H1 (cell line): ENCODE measurements at regions not wholly inside any gene's neighbourhood (a gene's known extent, or its start where the extent isn't known, plus 50 kb on each side); places are given as distances from the start of the nearest gene placed in this dataset.

ENCODE experiments used
- CTCF ChIA-PET: fragments of 300-600 bp; sonication (Branson Sonifier 250); formaldehyde crosslinking; loops from one replicate; lab custom pipeline; 2021; ENCODE audit not compliant: partially characterized antibody; lab: Charles Lee
- POLR2A ChIA-PET: fragments of 300-600 bp; sonication (Branson Sonifier 250); formaldehyde crosslinking; loops from one replicate; lab custom pipeline; 2021; ENCODE audit warnings: inconsistent platforms; ENCODE audit not compliant: partially characterized antibody; lab: Charles Lee
- DNase-seq, 2 experiments: peaks; one replicate each; pipeline versions ENCODE4 v3.0.0 to v3.0.0-alpha.2; 2010 to 2022; ENCODE audit warnings: low spot score in 2 of 2, low read depth in 1 of 2, mixed read lengths in 1 of 2
- FAIRE-seq: peaks from 2 replicates; lab custom pipeline; 2011; peaks lifted over from hg19 to GRCh38; lab: Jason Lieb, UNC
- H2AFZ ChIP-seq: 2 replicates; pipeline ENCODE4 v1.8.1; 2012; ENCODE audit warnings: low read length, inconsistent platforms
- H2AK5ac ChIP-seq: 2 replicates; pipeline ENCODE4 v1.6.1; 2013; ENCODE audit warnings: low read depth, low read length
- H2BK120ac ChIP-seq: replicated peaks from 2 replicates; pipeline ENCODE3; 2013; ENCODE audit warnings: low read depth, low read length, inconsistent platforms
- H2BK12ac ChIP-seq: 2 replicates; pipeline ENCODE4 v1.6.1; 2013; ENCODE audit warnings: low read depth, low read length
- H2BK15ac ChIP-seq: 2 replicates; pipeline ENCODE4 v1.6.1; 2013; ENCODE audit warnings: low read length
- H2BK20ac ChIP-seq: 2 replicates; pipeline ENCODE4 v1.6.1; 2013; ENCODE audit warnings: low read length
- H2BK5ac ChIP-seq: 2 replicates; pipeline ENCODE4 v1.6.1; 2013; ENCODE audit warnings: low read depth, low read length
- H3K14ac ChIP-seq: 2 replicates; pipeline ENCODE4 v1.6.1; 2013; ENCODE audit warnings: inconsistent platforms; ENCODE audit not compliant: insufficient read length
- H3K18ac ChIP-seq: 2 replicates; pipeline ENCODE4 v1.6.1; 2013; ENCODE audit warnings: low read length; ENCODE audit errors: extremely low read depth
- H3K23ac ChIP-seq: 2 replicates; pipeline ENCODE4 v1.6.1; 2013; ENCODE audit warnings: inconsistent platforms; ENCODE audit not compliant: insufficient read length
- H3K23me2 ChIP-seq: 2 replicates; pipeline ENCODE4 v1.6.1; 2013; ENCODE audit warnings: low read depth, low read length
- H3K27ac ChIP-seq: 2 replicates; pipeline ENCODE4 v1.6.1; 2011; ENCODE audit warnings: low read depth, low read length, inconsistent platforms
- H3K27me3 ChIP-seq, 4 experiments: replicated peaks in 1 of 4; 1 replicate in 1 of 4; 2 replicates in 3 of 4; pipeline versions ENCODE4 v1.6.1 to v1.8.1; 2011 to 2013; ENCODE audit warnings: low read length in 3 of 4, mild to moderate bottlenecking in 3 of 4, inconsistent platforms in 2 of 4, mixed read lengths in 2 of 4, moderate library complexity in 1 of 4; ENCODE audit not compliant: control insufficient read depth in 3 of 4, insufficient read depth in 3 of 4; ENCODE audit errors: extremely low read depth in 1 of 4
- H3K36me3 ChIP-seq, 4 experiments: 2 replicates each; pipeline versions ENCODE4 v1.6.1 to v1.8.1; 2011 to 2013; ENCODE audit warnings: mild to moderate bottlenecking in 4 of 4, low read length in 3 of 4, moderate library complexity in 2 of 4, control low read depth in 1 of 4, inconsistent platforms in 1 of 4; ENCODE audit not compliant: insufficient read depth in 4 of 4, control insufficient read depth in 2 of 4
- H3K4ac ChIP-seq: replicated peaks from 2 replicates; pipeline ENCODE3; 2013; ENCODE audit warnings: low read length, low read depth, mixed read lengths, inconsistent platforms; ENCODE audit not compliant: insufficient read length
- H3K4me1 ChIP-seq, 4 experiments: replicated peaks in 1 of 4; 1 replicate in 1 of 4; 2 replicates in 3 of 4; pipeline versions ENCODE4 v1.6.1 to v1.8.1; 2011 to 2013; ENCODE audit warnings: low read length in 3 of 4, inconsistent platforms in 2 of 4, mixed read lengths in 1 of 4; ENCODE audit not compliant: insufficient read depth in 4 of 4, control insufficient read depth in 3 of 4
- H3K4me2 ChIP-seq, 2 experiments: 2 replicates each; pipeline versions ENCODE4 v1.6.1 to v1.8.1; 2011 to 2013; ENCODE audit warnings: low read depth in 2 of 2, low read length in 2 of 2, control low read depth in 1 of 2, inconsistent platforms in 1 of 2, mild to moderate bottlenecking in 1 of 2; ENCODE audit not compliant: insufficient read depth in 1 of 2
- H3K4me3 ChIP-seq, 4 experiments: fragments of 200-600, 300-600 bp in 1 of 4; sonication (generic), shearing (Covaris generic), sonication (Bioruptor Twin) in 1 of 4; 2 replicates each; pipeline versions ENCODE4 v1.5.1 to v1.8.1; 2011 to 2016; ENCODE audit warnings: low read length in 4 of 4, low read depth in 3 of 4, control low read depth in 2 of 4, inconsistent platforms in 2 of 4, mild to moderate bottlenecking in 2 of 4, mixed read lengths in 1 of 4, moderate library complexity in 1 of 4; ENCODE audit not compliant: insufficient read depth in 2 of 4; ENCODE audit errors: extremely low read depth in 1 of 4
- H3K56ac ChIP-seq: replicated peaks from 2 replicates; pipeline ENCODE3; 2013; ENCODE audit warnings: low read depth, mild to moderate bottlenecking, mixed read lengths, low read length, inconsistent platforms; ENCODE audit not compliant: insufficient read length
- H3K79me1 ChIP-seq: 2 replicates; pipeline ENCODE4 v1.6.1; 2013; ENCODE audit warnings: low read depth, low read length, control low read depth
- H3K79me2 ChIP-seq, 2 experiments: 2 replicates each; pipeline versions ENCODE4 v1.6.1 to v1.8.1; 2012 to 2013; ENCODE audit warnings: low read length in 2 of 2, mild to moderate bottlenecking in 2 of 2, inconsistent platforms in 1 of 2; ENCODE audit not compliant: insufficient read depth in 2 of 2, control insufficient read depth in 1 of 2
- H3K9ac ChIP-seq, 4 experiments: replicated peaks in 1 of 4; 1 replicate in 1 of 4; 2 replicates in 3 of 4; pipeline versions ENCODE4 v1.6.1 to v1.8.1; 2011 to 2013; ENCODE audit warnings: low read depth in 3 of 4, low read length in 3 of 4, control low read depth in 2 of 4, mild to moderate bottlenecking in 2 of 4, moderate library complexity in 2 of 4, inconsistent platforms in 1 of 4; ENCODE audit errors: extremely low read depth in 1 of 4
- H3K9me3 ChIP-seq, 2 experiments: 2 replicates each; pipeline versions ENCODE4 v1.6.1 to v1.8.1; 2012 to 2013; ENCODE audit warnings: mild to moderate bottlenecking in 2 of 2, moderate library complexity in 2 of 2, control low read depth in 1 of 2, inconsistent platforms in 1 of 2, low read depth in 1 of 2, low read length in 1 of 2, mixed read lengths in 1 of 2; ENCODE audit not compliant: insufficient read depth in 2 of 2
- H4K20me1 ChIP-seq, 2 experiments: replicated peaks in 1 of 2; 2 replicates each; pipeline versions ENCODE3 to v1.8.1; 2011 to 2013; ENCODE audit warnings: inconsistent platforms in 2 of 2, low read length in 2 of 2, mild to moderate bottlenecking in 1 of 2; ENCODE audit not compliant: insufficient read depth in 2 of 2, control insufficient read depth in 1 of 2
- H4K5ac ChIP-seq: 2 replicates; pipeline ENCODE4 v1.6.1; 2013; ENCODE audit warnings: low read length, low read depth, mixed read lengths, inconsistent platforms; ENCODE audit not compliant: insufficient read length
- H4K8ac ChIP-seq: 2 replicates; pipeline ENCODE4 v1.8.0; 2013; ENCODE audit warnings: mild to moderate bottlenecking, moderate library complexity, low read length, inconsistent platforms; ENCODE audit not compliant: insufficient read depth; ENCODE audit errors: extremely low read depth
- H4K91ac ChIP-seq: replicated peaks from 2 replicates; pipeline ENCODE3; 2013; ENCODE audit warnings: low read length, mixed read lengths, inconsistent platforms; ENCODE audit not compliant: insufficient read length
- CHD1 ChIP-seq: IDR thresholded peaks from 2 replicates; pipeline ENCODE4 v1.6.1; 2012; ENCODE audit warnings: low read depth, low read length, improper control_type of control experiment
- KDM5A ChIP-seq: fragments of 200-600 bp; IDR thresholded peaks from 2 replicates; pipeline ENCODE4 v1.7.1; 2012; ENCODE audit warnings: mild to moderate bottlenecking, low read length, inconsistent platforms, mixed read lengths
- POLR2AphosphoS5 ChIP-seq: IDR thresholded peaks from 2 replicates; pipeline ENCODE4 v1.6.1; 2011; ENCODE audit warnings: low read depth, low read length
- RAD21 ChIP-seq, 2 experiments: IDR thresholded peaks in 1 of 2; conservative IDR thresholded peaks in 1 of 2; 2 replicates each; pipeline ENCODE4 v1.6.1; 2011; ENCODE audit warnings: low read depth in 2 of 2, low read length in 2 of 2, improper control_type of control experiment in 1 of 2, inconsistent platforms in 1 of 2, mild to moderate bottlenecking in 1 of 2, moderate library complexity in 1 of 2
- RNF2 ChIP-seq: fragments of 200-900, 300-1000 bp; sonication (generic); IDR thresholded peaks from 2 replicates; pipeline ENCODE4 v1.7.1; 2016; ENCODE audit warnings: borderline replicate concordance, low read depth, mild to moderate bottlenecking, antibody characterized with exemption, low read length; ENCODE audit not compliant: poor library complexity, severe bottlenecking; ENCODE audit errors: missing control alignments
- SP2 ChIP-seq: IDR thresholded peaks from 2 replicates; pipeline ENCODE4 v1.6.1; 2012; ENCODE audit warnings: mild to moderate bottlenecking, low read length, inconsistent platforms
- TBP ChIP-seq: IDR thresholded peaks from 2 replicates; pipeline ENCODE4 v1.6.1; 2011; ENCODE audit warnings: low read depth, low read length, improper control_type of control experiment
- WGBS, 2 experiments: shearing (Covaris generic) in 1 of 2; methylation state at CpG; one replicate each; pipeline versions ENCODE4 v1.1.6 to v1.1.7; 2013 to 2015; ENCODE audit warnings: low lambda C conversion rate in 2 of 2, mixed read lengths in 2 of 2, inconsistent platforms in 1 of 2, low coverage in 1 of 2, missing lambda C conversion rate in 1 of 2; ENCODE audit not compliant: insufficient replicate concordance in 2 of 2, insufficient coverage in 1 of 2, insufficient read length in 1 of 2; ENCODE audit errors: extremely low coverage in 1 of 2, missing lambda C conversion rate in 1 of 2; 5-methylcytosine and 5-hydroxymethylcytosine counted together

DNA sequence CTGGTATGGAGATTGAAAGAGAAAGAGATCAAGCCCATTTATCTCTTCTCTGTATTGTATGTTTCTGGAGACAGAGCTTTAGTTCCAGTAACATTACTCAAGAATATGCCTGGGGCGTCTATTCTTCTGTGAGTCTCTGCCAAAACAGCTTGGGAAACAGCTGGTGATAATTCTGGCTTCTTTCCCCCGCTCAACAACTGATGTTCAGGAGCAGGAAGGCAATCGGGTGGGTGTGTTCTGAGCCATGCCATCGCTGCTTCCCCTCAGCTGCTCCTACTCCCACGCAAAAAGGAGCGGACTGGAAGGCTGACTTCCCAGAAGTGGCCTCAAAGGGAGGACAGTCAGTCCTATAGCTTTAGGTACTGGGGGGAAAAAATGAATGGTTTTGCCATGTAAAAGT is 695.1 kb downstream of the PLCL1 start:
- H3K23ac ChIP-seq = no peak overlapping the region
- FAIRE-seq (no peak), DNase-seq (no peak)
- no peak overlapping the region for H4K5ac ChIP-seq
- H2BK5ac ChIP-seq = no peak overlapping the region
- H2BK15ac ChIP-seq = no peak overlapping the region
- H3K23me2 ChIP-seq = no peaks in the 10 kb centered on the region
- H2BK120ac ChIP-seq = no peak overlapping the region
- H2AFZ ChIP-seq = peak overlapping the region; percentile 85; the same call in 1 of the 2 replicates
- no peak overlapping the region for H3K14ac ChIP-seq
- ChIA-PET CTCF (no interaction called here), POLR2A (no interaction called here)
- peaks cover 0 to 2% (median 0%) of the 10 kb centered on the region in 4 experiments; a peak in 1 of 7 replicates for H3K27me3 ChIP-seq
- 0 out of 2 replicates have a peak overlapping the region, but pooled peaks have one; percentile 36 for H3K18ac ChIP-seq
- H3K4me2 ChIP-seq = no peak overlapping the region
- H3K4me3 ChIP-seq = no peak overlapping the region
- peaks cover 0 to 6% (median 2%) of the 10 kb centered on the region in 4 experiments; a peak in 1 of 7 replicates for H3K4me1 ChIP-seq
- no peak overlapping the region for H3K56ac ChIP-seq
- H3K9ac ChIP-seq = no peak overlapping the region
- H3K27ac ChIP-seq = no peak overlapping the region
- 72% methylated on average over 5 of the region's 6 CpGs; no CpG with 5 or more reads in 1 of the 2 experiments for WGBS, 2 experiments
- H3K4ac ChIP-seq = no peak overlapping the region
- H3K36me3 ChIP-seq = no peaks in the 10 kb centered on the region
- no peaks in the 10 kb centered on the region for H3K79me2 ChIP-seq
- no peak overlapping the region for H4K8ac ChIP-seq
- H3K79me1 ChIP-seq = no peaks in the 10 kb centered on the region
- no peak overlapping the region for H2AK5ac ChIP-seq
- no peak overlapping the region for H2BK20ac ChIP-seq
- H4K91ac ChIP-seq = no peak overlapping the region
- no peak overlapping the region for H2BK12ac ChIP-seq
- H3K9me3 ChIP-seq = no peaks in the 10 kb centered on the region
- TF ChIP-seq KDM5A (no peak), SP2 (no peak), RNF2 (no peak), RAD21 (IDR thresholded peaks at IDR 0.05 in 1 of 2, conservative IDR thresholded peaks at IDR 0.05 in 1 of 2; ENCODE audit: low read depth in 2 of 2, low read length in 2 of 2) (no peak), TBP (no peak), POLR2AphosphoS5 (no peak), CHD1 (no peak)
- H4K20me1 ChIP-seq = no peaks in the 10 kb centered on the region
